NB4 (cell line): ENCODE measurements at regions not wholly inside any gene's neighbourhood (a gene's known extent, or its start where the extent isn't known, plus 50 kb on each side); places are given as distances from the start of the nearest gene placed in this dataset.

Source experiments
- MYC ChIP-seq: IDR thresholded peaks from 2 replicates; pipeline ENCODE4 v1.6.1; 2011; ENCODE audit warnings: low read depth, low read length
- POLR2A ChIP-seq: IDR thresholded peaks from 2 replicates; pipeline ENCODE4 v1.6.1; 2011; ENCODE audit warnings: mild to moderate bottlenecking; ENCODE audit not compliant: insufficient read length; ENCODE audit errors: extremely low read depth
- TF ChIP-seq, protein P1 (sequence below): IDR thresholded peaks from one replicate; pipeline ENCODE4 v1.5.1; 2012; ENCODE audit warnings: low read depth, low read length
- TF ChIP-seq, protein P2 (sequence below): IDR thresholded peaks from 2 replicates; pipeline ENCODE4 v1.6.1; 2011; ENCODE audit warnings: low read depth, low read length

DNA sequence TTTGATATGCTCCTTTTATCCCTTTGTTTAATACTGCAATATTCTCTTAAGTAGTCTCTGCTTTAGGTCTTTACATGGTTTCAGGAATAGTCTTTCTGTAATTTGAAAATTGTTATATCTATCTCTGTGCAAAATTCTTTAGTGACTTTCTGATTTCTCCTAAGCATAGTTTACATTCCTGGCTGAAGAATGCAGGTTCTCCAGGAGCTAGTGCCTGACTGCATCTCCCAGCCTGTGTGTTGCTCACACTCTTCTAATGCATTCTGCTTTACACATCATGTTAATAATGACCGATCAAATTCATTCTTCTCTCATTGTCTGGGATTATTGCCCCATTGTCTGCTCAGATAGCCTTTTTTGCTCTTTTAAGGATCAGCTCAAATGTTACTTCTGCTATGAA lies 1349.2 kb downstream of the DSC3 start:
- TF ChIP-seq, protein P1, sequence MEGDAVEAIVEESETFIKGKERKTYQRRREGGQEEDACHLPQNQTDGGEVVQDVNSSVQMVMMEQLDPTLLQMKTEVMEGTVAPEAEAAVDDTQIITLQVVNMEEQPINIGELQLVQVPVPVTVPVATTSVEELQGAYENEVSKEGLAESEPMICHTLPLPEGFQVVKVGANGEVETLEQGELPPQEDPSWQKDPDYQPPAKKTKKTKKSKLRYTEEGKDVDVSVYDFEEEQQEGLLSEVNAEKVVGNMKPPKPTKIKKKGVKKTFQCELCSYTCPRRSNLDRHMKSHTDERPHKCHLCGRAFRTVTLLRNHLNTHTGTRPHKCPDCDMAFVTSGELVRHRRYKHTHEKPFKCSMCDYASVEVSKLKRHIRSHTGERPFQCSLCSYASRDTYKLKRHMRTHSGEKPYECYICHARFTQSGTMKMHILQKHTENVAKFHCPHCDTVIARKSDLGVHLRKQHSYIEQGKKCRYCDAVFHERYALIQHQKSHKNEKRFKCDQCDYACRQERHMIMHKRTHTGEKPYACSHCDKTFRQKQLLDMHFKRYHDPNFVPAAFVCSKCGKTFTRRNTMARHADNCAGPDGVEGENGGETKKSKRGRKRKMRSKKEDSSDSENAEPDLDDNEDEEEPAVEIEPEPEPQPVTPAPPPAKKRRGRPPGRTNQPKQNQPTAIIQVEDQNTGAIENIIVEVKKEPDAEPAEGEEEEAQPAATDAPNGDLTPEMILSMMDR, result no peak
- TF ChIP-seq, protein P2, sequence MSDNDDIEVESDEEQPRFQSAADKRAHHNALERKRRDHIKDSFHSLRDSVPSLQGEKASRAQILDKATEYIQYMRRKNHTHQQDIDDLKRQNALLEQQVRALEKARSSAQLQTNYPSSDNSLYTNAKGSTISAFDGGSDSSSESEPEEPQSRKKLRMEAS, result no peak
- TF ChIP-seq POLR2A (no peak), MYC (no peak)
